Stimulated activated memory B cell treated with anti-CD40 and anti-IgM and Interleukin-4, amounts not matched to agents 10 μg/mL and 1 μg/mL and 100 μg/mL, for 72 hours (primary cell): ENCODE measurements at regions not wholly inside any gene's neighbourhood (a gene's known extent, or its start where the extent isn't known, plus 50 kb on each side); places are given as distances from the start of the nearest gene placed in this dataset.
A peak's percentile ranks its signal among the peaks of the same experiment; 100 is the strongest.

Experiments
- ATAC-seq: fragments of 150-1000 bp; cut with Tn5 transposase; 2 replicates; pipeline ENCODE4 v1.10.0; 2021
- H3K27ac Mint-ChIP-seq: one replicate; pipeline ENCODE4 v1.8.0; 2022; ENCODE audit warnings: mild to moderate bottlenecking, mixed read lengths
- H3K27me3 Mint-ChIP-seq: one replicate; pipeline ENCODE4 v1.8.0; 2022; ENCODE audit warnings: mixed read lengths
- H3K36me3 Mint-ChIP-seq: one replicate; pipeline ENCODE4 v1.8.0; 2022; ENCODE audit warnings: mixed read lengths
- H3K4me1 Mint-ChIP-seq: one replicate; pipeline ENCODE4 v1.8.0; 2022; ENCODE audit warnings: mixed read lengths
- H3K4me3 Mint-ChIP-seq: one replicate; pipeline ENCODE4 v1.8.0; 2022; ENCODE audit warnings: mild to moderate bottlenecking, moderate library complexity, mixed read lengths
- H3K9me3 Mint-ChIP-seq: one replicate; pipeline ENCODE4 v1.8.0; 2022; ENCODE audit warnings: mixed read lengths

DNA sequence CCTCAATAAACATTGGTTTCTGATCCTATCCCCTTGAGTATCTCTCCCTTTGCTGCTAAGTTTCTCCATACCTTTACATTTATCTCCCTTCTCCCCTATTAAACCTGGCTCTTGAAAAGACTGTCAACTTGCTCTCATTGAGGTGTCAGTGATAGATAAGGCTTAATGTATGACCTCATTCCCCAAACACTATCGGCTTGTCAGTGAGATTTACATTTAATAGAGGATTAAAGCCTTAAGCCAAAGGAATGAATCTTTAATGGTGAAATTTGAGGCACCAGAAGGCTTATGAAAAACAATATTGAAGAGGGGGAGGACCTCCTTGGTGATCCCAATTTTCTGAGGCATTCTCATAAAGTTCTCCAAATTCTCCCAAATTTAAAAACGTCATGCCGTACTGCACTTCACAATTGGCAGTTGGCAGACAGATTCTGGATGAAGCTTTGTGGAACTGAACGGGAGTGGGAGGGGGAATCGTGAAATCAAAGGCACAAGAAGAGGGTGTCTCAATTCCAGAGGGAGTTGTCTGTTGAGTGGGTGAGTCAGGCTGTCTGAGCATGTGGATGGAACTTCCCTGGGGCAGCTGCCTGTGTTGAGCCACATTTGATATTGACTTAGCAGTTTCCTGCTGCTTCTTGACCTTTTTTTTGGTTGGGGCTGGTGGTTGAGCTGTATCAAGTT lies 478.8 kb downstream of the NPIPA7 start:
- no peak overlapping the region for H3K4me3 Mint-ChIP-seq
- H3K36me3 Mint-ChIP-seq = no peaks in the 10 kb centered on the region
- H3K9me3 Mint-ChIP-seq = no peaks in the 10 kb centered on the region
- no peaks in the 10 kb centered on the region for H3K4me1 Mint-ChIP-seq
- no peak for ATAC-seq
- no peak overlapping the region for H3K27ac Mint-ChIP-seq
- peaks cover 29% of the 10 kb centered on the region for H3K27me3 Mint-ChIP-seq

- Mint-ChIP-seq H3K36me3 (no peaks in the 10 kb centered on the region), H3K9me3 (no peaks in the 10 kb centered on the region), H3K4me1 (no peaks in the 10 kb centered on the region), H3K27me3 (peaks cover 16% of the 10 kb centered on the region), H3K27ac (no peak overlapping the region), H3K4me3 (no peak overlapping the region)
- ATAC-seq = peak; percentile 66
Measured at GRCh38 chr16:16861546-16861945, 482.6 kb downstream of the NPIPA7 start.

DNA sequence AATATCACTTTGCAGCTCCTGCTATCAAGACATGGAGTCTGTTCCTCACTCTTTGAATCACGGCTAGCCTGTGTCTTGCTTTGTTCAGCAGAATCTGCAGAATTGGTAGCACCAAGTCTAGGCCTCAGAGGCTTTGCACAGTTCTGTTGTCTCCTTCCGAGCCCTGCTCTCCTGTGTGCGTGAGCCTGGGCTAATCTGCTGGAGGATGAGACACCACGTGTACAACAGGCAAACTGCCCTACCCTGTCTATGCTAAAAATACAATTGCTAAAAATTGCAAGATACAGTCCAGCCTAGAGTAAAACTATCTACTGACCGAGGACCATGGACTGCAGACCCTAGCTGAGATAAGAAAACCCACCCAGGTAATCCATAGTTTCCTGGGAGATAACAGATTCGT lies 484.7 kb downstream of the NPIPA7 start:
- Mint-ChIP-seq H3K4me3 (no peak overlapping the region), H3K36me3 (no peaks in the 10 kb centered on the region), H3K4me1 (no peaks in the 10 kb centered on the region), H3K27me3 (peaks cover 12% of the 10 kb centered on the region), H3K9me3 (no peaks in the 10 kb centered on the region), H3K27ac (no peak overlapping the region)
- no peak for ATAC-seq

DNA sequence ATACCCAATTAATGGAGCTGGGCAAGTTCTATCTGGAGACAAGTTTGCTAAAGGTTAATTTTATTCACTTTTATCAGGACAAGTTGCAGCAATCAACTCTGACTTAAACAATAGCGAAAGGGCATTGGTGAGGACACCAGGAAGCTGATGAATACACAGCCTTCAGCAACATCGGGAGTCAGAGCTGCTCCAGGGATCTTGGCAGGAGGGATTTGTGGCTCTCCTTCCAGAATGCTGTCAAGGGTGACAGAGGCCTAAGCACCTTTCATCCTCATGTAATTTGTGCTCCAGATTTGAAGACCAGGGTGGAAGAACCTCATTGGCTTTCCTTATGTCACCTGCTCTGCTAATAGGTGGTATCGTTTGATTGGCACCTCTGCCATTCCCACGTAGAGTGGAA lies 485.6 kb downstream of the NPIPA7 start:
- Mint-ChIP-seq H3K27me3 (peaks cover 6% of the 10 kb centered on the region), H3K4me3 (no peak overlapping the region), H3K36me3 (no peaks in the 10 kb centered on the region), H3K27ac (no peak overlapping the region), H3K9me3 (no peaks in the 10 kb centered on the region), H3K4me1 (no peaks in the 10 kb centered on the region)
- ATAC-seq = no peak

- ATAC-seq = no peak
- Mint-ChIP-seq H3K4me1 (no peaks in the 10 kb centered on the region), H3K27me3 (peaks cover 9% of the 10 kb centered on the region), H3K9me3 (no peaks in the 10 kb centered on the region), H3K4me3 (no peak overlapping the region), H3K36me3 (no peaks in the 10 kb centered on the region), H3K27ac (no peak overlapping the region)
Measured at GRCh38 chr16:16865374-16865773, 486.4 kb downstream of the NPIPA7 start.

DNA sequence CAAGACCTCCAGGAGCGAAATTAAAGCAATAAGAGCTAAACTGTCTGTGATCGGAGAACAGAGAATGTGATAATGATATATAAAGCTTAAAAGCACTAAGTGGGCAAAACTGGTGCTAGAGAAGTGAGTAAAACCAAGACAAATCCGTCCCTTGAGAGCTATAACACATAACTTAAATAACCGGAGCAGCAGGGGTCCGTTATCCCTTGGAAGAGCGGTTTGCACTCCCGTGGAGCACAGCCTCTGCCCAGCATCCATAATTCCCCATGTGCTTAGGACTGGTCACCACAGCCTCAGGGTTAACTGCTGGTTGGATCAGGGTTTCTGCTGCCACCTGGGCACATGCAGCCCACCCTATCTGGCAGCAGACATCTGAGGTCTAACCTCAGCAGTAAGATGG lies 489.0 kb downstream of the NPIPA7 start:
- no peaks in the 10 kb centered on the region for H3K9me3 Mint-ChIP-seq
- no peaks in the 10 kb centered on the region for H3K4me1 Mint-ChIP-seq
- H3K27ac Mint-ChIP-seq = no peak overlapping the region
- H3K27me3 Mint-ChIP-seq = peaks cover 9% of the 10 kb centered on the region
- no peak for ATAC-seq
- H3K4me3 Mint-ChIP-seq = no peak overlapping the region
- no peaks in the 10 kb centered on the region for H3K36me3 Mint-ChIP-seq

- Mint-ChIP-seq H3K36me3 (no peaks in the 10 kb centered on the region), H3K9me3 (no peaks in the 10 kb centered on the region), H3K4me3 (no peak overlapping the region), H3K27me3 (peaks cover 9% of the 10 kb centered on the region), H3K4me1 (no peaks in the 10 kb centered on the region), H3K27ac (no peak overlapping the region)
- ATAC-seq = no peak
Measured at GRCh38 chr16:16868727-16869126, 489.8 kb downstream of the NPIPA7 start.

DNA sequence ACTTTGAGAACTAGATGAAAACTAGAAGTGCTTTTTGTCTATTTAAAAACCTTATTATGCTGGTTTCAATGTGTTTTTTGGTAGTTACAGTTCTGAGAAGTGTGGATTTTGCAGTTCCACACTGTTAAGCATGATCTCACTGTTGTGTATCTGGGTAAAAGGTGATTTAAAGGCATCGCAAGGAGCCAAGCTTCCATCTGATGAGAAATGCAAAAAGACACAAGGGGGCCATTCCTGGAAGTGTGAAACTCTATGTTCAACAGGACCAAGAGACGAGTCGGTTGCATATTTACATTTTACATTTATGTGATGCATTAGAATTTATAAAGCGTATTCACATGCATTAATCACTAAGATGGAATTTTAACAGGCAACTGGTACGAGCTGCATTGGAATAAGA lies 490.8 kb downstream of the NPIPA7 start:
- Mint-ChIP-seq H3K27me3 (peaks cover 9% of the 10 kb centered on the region), H3K27ac (no peak overlapping the region), H3K4me3 (no peak overlapping the region), H3K9me3 (no peaks in the 10 kb centered on the region), H3K4me1 (no peaks in the 10 kb centered on the region), H3K36me3 (no peaks in the 10 kb centered on the region)
- ATAC-seq = no peak

DNA sequence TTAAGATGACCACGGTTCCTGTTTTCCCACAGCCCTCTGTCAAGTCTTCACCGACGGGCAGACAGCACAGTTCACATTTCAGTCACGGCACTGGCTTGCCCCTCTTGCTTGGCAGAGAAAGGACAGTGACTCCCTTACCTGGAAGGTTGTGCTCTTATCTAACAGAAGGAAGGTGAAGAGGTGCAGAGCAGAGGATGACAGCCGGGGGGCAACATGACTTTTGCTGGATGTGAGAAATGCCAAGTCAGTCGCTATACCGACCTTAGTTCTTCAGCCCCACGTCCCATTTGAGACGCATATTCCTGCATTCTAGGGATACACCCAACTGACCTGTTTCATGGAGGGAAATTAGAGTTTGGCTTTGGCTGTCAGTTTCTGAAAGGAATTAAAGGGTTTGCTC lies 492.3 kb downstream of the NPIPA7 start:
- no peak overlapping the region for H3K4me3 Mint-ChIP-seq
- no peaks in the 10 kb centered on the region for H3K36me3 Mint-ChIP-seq
- H3K27ac Mint-ChIP-seq = no peak overlapping the region
- H3K27me3 Mint-ChIP-seq = peaks cover 9% of the 10 kb centered on the region
- H3K4me1 Mint-ChIP-seq = no peaks in the 10 kb centered on the region
- no peak for ATAC-seq
- no peaks in the 10 kb centered on the region for H3K9me3 Mint-ChIP-seq

GRCh38 chr16:16877061-16877460 lies 498.1 kb downstream of the NPIPA7 start:
- Mint-ChIP-seq H3K4me3 (no peak overlapping the region), H3K27me3 (peaks cover 19% of the 10 kb centered on the region), H3K27ac (no peak overlapping the region)

GRCh38 chr16:16879567-16880251 lies 500.8 kb downstream of the NPIPA7 start:
- no peak overlapping the region for H3K4me3 Mint-ChIP-seq
- H3K4me1 Mint-ChIP-seq = no peaks in the 10 kb centered on the region
- H3K27ac Mint-ChIP-seq = no peak overlapping the region
- ATAC-seq = no peak
- peaks cover 19% of the 10 kb centered on the region for H3K27me3 Mint-ChIP-seq
- no peaks in the 10 kb centered on the region for H3K36me3 Mint-ChIP-seq
- H3K9me3 Mint-ChIP-seq = peaks cover 3% of the 10 kb centered on the region

More at GRCh38 chr16:16877061-16877460, 498.1 kb downstream of the NPIPA7 start:
- Mint-ChIP-seq H3K36me3 (no peaks in the 10 kb centered on the region), H3K9me3 (peaks cover 3% of the 10 kb centered on the region), H3K4me1 (no peaks in the 10 kb centered on the region)
- ATAC-seq = no peak

GRCh38 chr16:16881814-16882213 lies 502.9 kb downstream of the NPIPA7 start:
- Mint-ChIP-seq H3K27ac (no peak overlapping the region), H3K9me3 (peaks cover 3% of the 10 kb centered on the region), H3K4me1 (no peaks in the 10 kb centered on the region), H3K36me3 (no peaks in the 10 kb centered on the region), H3K4me3 (no peak overlapping the region), H3K27me3 (peaks cover 19% of the 10 kb centered on the region)
- no peak for ATAC-seq

DNA sequence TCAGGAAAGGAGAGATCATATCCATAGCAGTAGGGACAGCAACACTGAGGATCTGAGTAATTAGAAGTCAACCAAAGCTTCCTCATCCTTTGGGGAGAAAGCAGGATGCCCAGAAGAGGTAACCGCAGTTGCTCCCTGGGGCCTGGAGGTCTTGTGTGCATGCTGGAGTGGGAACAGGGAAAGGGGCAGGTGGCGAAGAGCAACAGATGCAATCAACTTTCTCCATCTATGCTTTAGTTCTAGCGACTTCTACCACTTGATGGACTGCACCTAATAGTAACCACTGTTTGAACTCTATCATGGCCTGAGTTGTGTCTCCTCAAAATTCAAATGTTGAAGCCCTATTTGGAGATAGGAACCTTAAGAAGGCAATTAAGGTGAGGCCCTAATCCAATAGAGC lies 503.8 kb downstream of the NPIPA7 start:
- peaks cover 1% of the 10 kb centered on the region for H3K9me3 Mint-ChIP-seq
- no peak overlapping the region for H3K4me3 Mint-ChIP-seq
- ATAC-seq = no peak
- peaks cover 14% of the 10 kb centered on the region for H3K27me3 Mint-ChIP-seq
- no peak overlapping the region for H3K27ac Mint-ChIP-seq
- H3K36me3 Mint-ChIP-seq = no peaks in the 10 kb centered on the region
- H3K4me1 Mint-ChIP-seq = no peaks in the 10 kb centered on the region

DNA sequence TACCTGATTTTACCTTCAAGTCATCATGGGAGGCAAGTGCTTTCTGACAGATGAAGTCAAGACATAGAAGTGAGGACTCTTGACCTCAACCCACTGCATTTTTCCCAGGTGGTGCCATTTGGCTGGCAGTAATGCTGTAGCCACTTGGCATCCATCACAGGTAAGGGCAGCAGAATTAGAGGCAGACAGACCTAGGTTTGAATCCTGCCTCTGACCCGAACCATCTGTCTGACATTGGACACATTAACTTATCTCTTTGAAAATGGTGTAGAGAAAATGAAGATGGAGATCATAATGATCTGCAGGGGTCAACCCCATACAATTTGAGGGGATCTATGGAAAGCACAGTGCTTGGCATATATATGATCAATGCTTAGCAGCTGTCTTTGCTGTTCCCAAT lies 505.5 kb downstream of the NPIPA7 start:
- Mint-ChIP-seq H3K27me3 (peaks cover 1% of the 10 kb centered on the region), H3K4me3 (no peak overlapping the region), H3K36me3 (no peaks in the 10 kb centered on the region), H3K4me1 (no peaks in the 10 kb centered on the region), H3K27ac (no peak overlapping the region), H3K9me3 (no peaks in the 10 kb centered on the region)
- ATAC-seq = no peak

GRCh38 chr16:16887193-16887592 lies 508.3 kb downstream of the NPIPA7 start:
- no peaks in the 10 kb centered on the region for H3K4me1 Mint-ChIP-seq
- no peak for ATAC-seq

DNA sequence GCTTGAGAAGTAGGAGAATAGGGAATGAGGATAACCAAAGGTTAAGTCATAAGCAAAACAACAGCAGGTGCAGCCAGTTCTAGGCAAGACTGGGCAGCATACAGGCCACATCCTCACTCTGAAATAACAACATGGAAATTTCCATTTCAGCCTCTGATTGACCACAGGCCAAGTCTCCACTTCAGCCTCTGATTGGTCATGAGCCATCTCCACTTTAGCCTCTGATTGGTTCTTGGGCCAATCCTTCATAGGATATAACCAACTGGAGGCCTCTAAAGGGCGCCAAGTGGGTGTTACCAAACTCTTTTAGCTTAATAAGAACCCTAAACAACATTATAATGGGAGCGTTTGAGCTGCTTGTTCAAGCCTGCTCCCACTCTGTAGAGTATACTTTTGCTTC lies 512.0 kb downstream of the NPIPA7 start:
- no peak overlapping the region for H3K4me3 Mint-ChIP-seq
- H3K27me3 Mint-ChIP-seq = no peaks in the 10 kb centered on the region
- no peaks in the 10 kb centered on the region for H3K36me3 Mint-ChIP-seq

More at GRCh38 chr16:16887193-16887592, 508.3 kb downstream of the NPIPA7 start:
- H3K36me3 Mint-ChIP-seq = no peaks in the 10 kb centered on the region
- no peaks in the 10 kb centered on the region for H3K9me3 Mint-ChIP-seq
- no peak overlapping the region for H3K27ac Mint-ChIP-seq
- H3K27me3 Mint-ChIP-seq = no peaks in the 10 kb centered on the region
- no peak overlapping the region for H3K4me3 Mint-ChIP-seq

More for the DNA sequence above, 512.0 kb downstream of the NPIPA7 start:
- Mint-ChIP-seq H3K27ac (no peak overlapping the region), H3K4me1 (no peaks in the 10 kb centered on the region), H3K9me3 (no peaks in the 10 kb centered on the region)
- ATAC-seq = no peak
